Muscle layer of duodenum (tissue), 2 donors: ENCODE measurements at regions not wholly inside any gene's neighbourhood (a gene's known extent, or its start where the extent isn't known, plus 50 kb on each side); places are given as distances from the start of the nearest gene placed in this dataset.

Source experiments
- H3K27ac ChIP-seq: one replicate; pipeline ENCODE4 v1.7.0; 2013; ENCODE audit warnings: mild to moderate bottlenecking, low read length
- H3K27me3 ChIP-seq: one replicate; pipeline ENCODE4 v1.7.0; 2013; ENCODE audit warnings: low read depth, mild to moderate bottlenecking, control low read depth, low read length
- H3K36me3 ChIP-seq, 2 donors: one replicate each; pipeline ENCODE4 v1.7.0; 2013; ENCODE audit warnings: low read length in 2 of 2, control low read depth in 1 of 2, mild to moderate bottlenecking in 1 of 2; ENCODE audit not compliant: insufficient read depth in 2 of 2, control insufficient read depth in 1 of 2
- H3K4me1 ChIP-seq, 2 donors: one replicate each; pipeline ENCODE4 v1.7.0; 2013; ENCODE audit warnings: low read length in 2 of 2, mild to moderate bottlenecking in 2 of 2, control low read depth in 1 of 2, moderate library complexity in 1 of 2; ENCODE audit not compliant: insufficient read depth in 2 of 2, control insufficient read depth in 1 of 2
- H3K4me3 ChIP-seq, 2 donors: one replicate each; pipeline ENCODE4 v1.7.0; 2013; ENCODE audit warnings: low read length in 2 of 2, low read depth in 1 of 2, mild to moderate bottlenecking in 1 of 2
- H3K9me3 ChIP-seq, 2 donors: one replicate each; pipeline ENCODE4 v1.7.0; 2013; ENCODE audit warnings: low read length in 2 of 2, control low read depth in 1 of 2, mild to moderate bottlenecking in 1 of 2; ENCODE audit not compliant: control insufficient read depth in 1 of 2
- donor health status: healthy.

- Histone ChIP-seq H3K4me1 (peaks cover 4 to 5% of the 10 kb centered on the region in 2 donors), H3K36me3 (no peaks in the 10 kb centered on the region), H3K27ac (peak overlapping the region; percentile 19), H3K27me3 (no peaks in the 10 kb centered on the region), H3K4me3 (no peak overlapping the region), H3K9me3 (no peaks in the 10 kb centered on the region)
Observed at GRCh38 chr5:96142786-96143434, 181.3 kb upstream of the ELL2 start.

GRCh38 chr5:96142184-96142781, 180.6 kb upstream of the ELL2 start:
- no peaks in the 10 kb centered on the region for H3K36me3 ChIP-seq
- H3K27ac ChIP-seq = no peak overlapping the region
- no peaks in the 10 kb centered on the region for H3K27me3 ChIP-seq
- no peak overlapping the region for H3K4me3 ChIP-seq
- no peaks in the 10 kb centered on the region for H3K9me3 ChIP-seq
- H3K4me1 ChIP-seq = peaks cover 4 to 5% of the 10 kb centered on the region in 2 donors

GRCh38 chr5:96141749-96142148, 180.1 kb upstream of the ELL2 start:
- H3K9me3 ChIP-seq = no peaks in the 10 kb centered on the region
- peaks cover 4 to 5% of the 10 kb centered on the region in 2 donors for H3K4me1 ChIP-seq
- H3K27ac ChIP-seq = no peak overlapping the region
- no peaks in the 10 kb centered on the region for H3K27me3 ChIP-seq
- no peaks in the 10 kb centered on the region for H3K36me3 ChIP-seq
- H3K4me3 ChIP-seq = no peak overlapping the region

GRCh38 chr5:96140496-96140895, 178.8 kb upstream of the ELL2 start:
- H3K27ac ChIP-seq = no peak overlapping the region

GRCh38 chr5:96140084-96140483, 178.4 kb upstream of the ELL2 start:
- H3K4me3 ChIP-seq = no peak overlapping the region
- H3K4me1 ChIP-seq = peaks cover 4 to 5% of the 10 kb centered on the region in 2 donors
- H3K27ac ChIP-seq = no peak overlapping the region
- no peaks in the 10 kb centered on the region for H3K36me3 ChIP-seq
- no peaks in the 10 kb centered on the region for H3K9me3 ChIP-seq
- H3K27me3 ChIP-seq = no peaks in the 10 kb centered on the region

More at GRCh38 chr5:96140496-96140895, 178.8 kb upstream of the ELL2 start:
- Histone ChIP-seq H3K36me3 (no peaks in the 10 kb centered on the region), H3K27me3 (no peaks in the 10 kb centered on the region), H3K4me3 (no peak overlapping the region), H3K9me3 (no peaks in the 10 kb centered on the region), H3K4me1 (peaks cover 4 to 5% of the 10 kb centered on the region in 2 donors)

- no peaks in the 10 kb centered on the region for H3K9me3 ChIP-seq
- H3K36me3 ChIP-seq = no peaks in the 10 kb centered on the region
- H3K4me1 ChIP-seq = no peaks in the 10 kb centered on the region
- H3K4me3 ChIP-seq = no peak overlapping the region
- no peaks in the 10 kb centered on the region for H3K27me3 ChIP-seq
- H3K27ac ChIP-seq = no peak overlapping the region
Observed at GRCh38 chr5:96134886-96135285, 173.2 kb upstream of the ELL2 start.

- Histone ChIP-seq H3K4me1 (peaks cover 0 to under 1% of the 10 kb centered on the region in 2 donors), H3K27me3 (no peaks in the 10 kb centered on the region), H3K36me3 (no peaks in the 10 kb centered on the region), H3K4me3 (no peak overlapping the region), H3K9me3 (no peaks in the 10 kb centered on the region), H3K27ac (no peak overlapping the region)
Observed at GRCh38 chr5:96133341-96134079, 171.9 kb upstream of the ELL2 start.

- no peak overlapping the region for H3K4me3 ChIP-seq
- H3K27ac ChIP-seq = no peak overlapping the region
- no peaks in the 10 kb centered on the region for H3K36me3 ChIP-seq
- no peaks in the 10 kb centered on the region for H3K27me3 ChIP-seq
- no peaks in the 10 kb centered on the region for H3K9me3 ChIP-seq
- peaks cover 5 to 7% of the 10 kb centered on the region in 2 donors for H3K4me1 ChIP-seq
Observed at GRCh38 chr5:96129276-96129675, 167.6 kb upstream of the ELL2 start.

- no peak overlapping the region for H3K27ac ChIP-seq
- no peaks in the 10 kb centered on the region for H3K36me3 ChIP-seq
- H3K27me3 ChIP-seq = no peaks in the 10 kb centered on the region
- peaks cover 5 to 7% of the 10 kb centered on the region in 2 donors for H3K4me1 ChIP-seq
- H3K9me3 ChIP-seq = no peaks in the 10 kb centered on the region
- no peak overlapping the region for H3K4me3 ChIP-seq
Observed at GRCh38 chr5:96128204-96128864, 166.7 kb upstream of the ELL2 start.

GRCh38 chr5:96127538-96127937, 165.9 kb upstream of the ELL2 start:
- no peaks in the 10 kb centered on the region for H3K36me3 ChIP-seq
- H3K4me1 ChIP-seq = peaks cover 5 to 7% of the 10 kb centered on the region in 2 donors
- no peak overlapping the region for H3K4me3 ChIP-seq
- H3K9me3 ChIP-seq = no peaks in the 10 kb centered on the region
- H3K27ac ChIP-seq = no peak overlapping the region
- no peaks in the 10 kb centered on the region for H3K27me3 ChIP-seq

- H3K4me3 ChIP-seq = peak overlapping the region in 1 of 2 donors; percentile 9
- H3K4me1 ChIP-seq = peaks cover 5 to 7% of the 10 kb centered on the region in 2 donors
- H3K9me3 ChIP-seq = no peaks in the 10 kb centered on the region
- H3K27me3 ChIP-seq = no peaks in the 10 kb centered on the region
- H3K27ac ChIP-seq = no peak overlapping the region
- H3K36me3 ChIP-seq = no peaks in the 10 kb centered on the region
Observed at GRCh38 chr5:96125231-96125891, 163.7 kb upstream of the ELL2 start.
